ENCODE measurements at regions not wholly inside any gene's neighbourhood (a gene's known extent, or its start where the extent isn't known, plus 50 kb on each side); places are given as distances from the start of the nearest gene placed in this dataset.

DNA sequence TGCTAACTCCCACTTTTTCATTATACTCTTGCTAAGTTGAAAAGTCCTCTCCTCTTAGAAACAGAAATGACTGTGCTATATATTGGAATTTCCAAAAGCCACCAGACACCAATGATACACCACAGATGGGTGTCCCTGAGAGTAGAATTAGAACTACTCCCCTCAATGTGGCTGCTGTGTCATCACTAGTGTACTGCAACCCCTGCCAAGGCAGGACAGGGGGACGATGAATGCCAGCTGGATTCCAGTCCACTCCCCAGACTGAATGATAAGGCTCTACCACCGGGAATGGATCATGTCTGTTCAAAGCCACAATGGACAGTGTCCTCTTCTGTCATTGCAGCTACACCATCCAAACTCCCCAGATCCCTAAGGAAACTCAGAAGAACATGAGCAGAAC is 69.7 kb upstream of the EDNRB start:
- no peak for DNase-seq

- DNase-seq, result no peak
Observed at GRCh38 chr13:77986713-77987112, 68.1 kb upstream of the EDNRB start.

DNA sequence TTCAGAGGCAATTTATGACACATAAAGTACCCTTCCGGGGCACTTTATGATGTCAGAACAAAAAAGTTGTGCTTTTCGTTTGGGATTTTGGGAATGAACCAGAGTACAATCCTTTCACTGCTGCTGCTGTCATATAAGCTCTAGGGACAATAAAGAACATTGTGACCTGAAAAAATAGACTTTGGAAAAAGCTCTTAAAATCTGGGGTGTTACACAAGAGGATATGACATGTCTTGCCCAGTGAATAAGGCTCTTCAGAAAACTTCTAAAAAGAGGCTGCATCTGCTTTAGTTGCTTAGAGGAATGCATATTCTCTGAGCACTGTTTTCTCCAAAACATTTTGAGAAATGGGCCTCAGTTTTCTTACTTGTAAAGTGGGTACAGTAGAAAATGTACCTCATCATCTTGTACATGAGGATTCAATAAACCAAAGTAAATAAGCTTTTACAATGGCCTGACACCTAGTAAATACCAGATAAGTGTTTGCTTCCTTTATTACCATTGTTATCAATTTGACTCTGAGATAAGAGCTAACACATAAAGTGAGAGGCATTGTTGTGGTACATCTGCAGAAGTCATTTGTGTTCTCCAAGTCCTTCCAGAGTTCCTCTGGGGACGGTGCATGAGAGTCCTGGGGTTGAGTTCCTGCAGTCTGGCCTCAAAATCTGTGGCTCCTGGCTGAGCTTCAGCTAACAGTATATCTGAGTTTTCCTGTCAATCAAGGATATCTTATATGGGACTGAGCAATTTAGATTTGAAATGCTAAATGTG is 67.4 kb upstream of the EDNRB start:
- DNase-seq, result no peak

GRCh38 chr13:77981281-77981881 is 62.8 kb upstream of the EDNRB start:
- DNase-seq, result no peak

DNA sequence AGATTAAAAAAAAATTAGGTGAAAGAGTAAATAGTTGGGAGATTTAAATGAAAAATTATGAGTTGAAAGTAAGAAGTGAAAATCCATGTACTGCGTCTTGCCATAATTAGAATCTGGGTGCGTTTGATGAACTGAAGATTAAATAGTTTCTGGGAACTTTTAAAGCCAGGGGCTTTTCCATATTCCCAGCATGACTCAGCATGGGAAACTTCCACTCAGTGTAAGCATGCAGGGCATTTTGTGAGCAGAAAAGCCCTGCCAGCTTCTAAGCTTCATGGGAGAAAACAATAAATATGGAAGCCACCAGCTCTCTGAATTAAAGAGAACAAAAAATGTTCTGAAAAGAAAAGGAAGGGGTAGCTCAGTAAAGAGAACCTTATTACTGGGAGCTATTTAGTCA is 62.0 kb upstream of the EDNRB start:
- no peak for DNase-seq

- no peak for DNase-seq
Observed at GRCh38 chr13:77979721-77980385, 61.2 kb upstream of the EDNRB start.

DNA sequence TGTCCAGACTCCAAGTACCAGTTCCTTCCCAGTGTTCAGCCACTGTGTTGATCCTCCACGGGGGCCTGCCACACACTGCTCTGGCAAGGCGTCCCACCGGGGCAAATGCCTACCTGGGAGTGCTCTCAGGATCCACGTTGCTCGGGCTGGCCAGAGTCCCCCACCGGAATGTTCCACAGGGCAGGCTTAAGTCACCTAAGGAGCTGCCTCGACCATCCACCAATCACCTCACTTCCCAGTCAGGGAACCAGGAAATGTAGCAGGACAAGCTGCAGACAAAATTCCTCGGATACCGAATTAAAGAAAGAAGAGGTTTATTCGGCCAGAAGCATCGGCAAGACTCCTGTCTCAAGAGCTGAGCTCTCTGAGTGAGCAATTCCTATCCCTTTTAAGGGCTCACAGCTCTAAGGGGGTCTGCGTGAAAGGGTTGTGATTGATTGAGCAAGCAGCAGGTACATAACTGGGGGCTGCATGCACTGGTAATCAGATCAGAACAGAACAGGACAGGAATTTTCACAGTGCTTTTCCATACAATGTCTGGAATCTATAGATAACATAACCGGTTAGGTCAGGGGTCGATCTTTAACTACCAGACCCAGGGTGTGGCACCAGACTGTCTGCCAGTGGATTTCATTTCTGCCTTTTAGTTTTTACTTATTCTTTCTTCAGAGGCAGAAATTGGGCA is 56.9 kb upstream of the EDNRB start:
- DNase-seq, result no peak

DNA sequence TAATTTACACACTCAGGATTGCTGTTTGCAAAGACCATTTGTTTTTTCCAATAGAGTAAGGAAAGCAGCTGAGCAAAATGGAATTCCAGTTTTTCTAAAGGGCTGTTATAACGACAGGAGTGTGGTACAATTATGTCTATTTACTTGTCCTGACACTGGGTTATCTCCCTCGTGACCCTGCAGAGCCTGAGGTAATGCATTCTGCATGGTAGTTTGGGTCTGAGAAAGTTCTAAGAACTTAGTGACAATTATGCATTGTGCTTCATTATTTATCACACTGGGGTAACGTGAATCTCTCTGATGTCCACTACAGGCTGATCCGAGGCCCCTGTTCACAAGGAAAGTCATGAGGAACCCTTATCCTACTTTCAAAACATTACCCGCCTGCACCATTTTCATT is 50.7 kb upstream of the EDNRB start:
- DNase-seq, result no peak
